ENCODE measurements at regions not wholly inside any gene's neighbourhood (a gene's known extent, or its start where the extent isn't known, plus 50 kb on each side); places are given as distances from the start of the nearest gene placed in this dataset.
"Not testable (repeated sequence)": the region's sequence is repeated elsewhere in the genome, so short reads cannot be mapped to it uniquely, and the experiment has no call there.

DNA sequence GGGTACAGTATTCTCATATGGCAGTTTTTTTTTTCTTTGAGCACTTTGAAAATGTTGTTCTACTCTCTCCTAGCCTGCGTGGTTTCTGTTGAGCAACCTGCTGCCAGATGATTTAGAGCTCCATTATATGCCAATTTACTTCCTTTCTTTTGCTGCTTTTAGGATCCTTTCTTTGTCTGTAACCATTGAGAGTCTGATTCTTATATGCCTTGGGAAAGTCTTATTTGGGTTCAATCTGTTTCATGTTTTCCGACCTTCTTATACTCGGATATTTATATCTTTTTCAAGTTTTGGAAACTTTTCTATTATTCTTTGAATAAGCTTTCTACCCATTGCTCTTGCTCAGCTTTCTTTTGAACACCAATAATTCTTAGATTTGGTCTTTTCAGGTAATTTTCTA is 138.1 kb upstream of the RAG2 start:
- DNase-seq = no peak

DNA sequence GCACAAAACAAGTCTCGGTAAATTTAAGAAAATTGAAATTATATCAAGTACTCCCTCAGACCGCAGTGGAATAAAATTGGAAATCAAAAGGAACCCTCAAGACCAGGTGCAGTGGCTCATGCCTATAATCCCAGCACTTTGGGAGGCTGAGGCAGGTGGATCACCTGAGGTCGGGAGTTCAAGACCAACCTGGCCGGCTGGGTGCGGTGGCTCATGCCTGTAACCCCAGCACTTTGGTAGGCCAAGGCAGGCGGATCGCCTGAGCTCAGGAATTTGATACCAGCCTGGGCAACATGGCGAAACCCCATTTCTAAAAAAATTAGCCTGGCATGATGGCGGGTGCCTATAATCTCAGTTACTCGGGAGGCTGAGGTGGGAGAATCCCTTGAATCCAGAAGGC is 135.7 kb upstream of the RAG2 start:
- DNase-seq = not testable (repeated sequence)

DNA sequence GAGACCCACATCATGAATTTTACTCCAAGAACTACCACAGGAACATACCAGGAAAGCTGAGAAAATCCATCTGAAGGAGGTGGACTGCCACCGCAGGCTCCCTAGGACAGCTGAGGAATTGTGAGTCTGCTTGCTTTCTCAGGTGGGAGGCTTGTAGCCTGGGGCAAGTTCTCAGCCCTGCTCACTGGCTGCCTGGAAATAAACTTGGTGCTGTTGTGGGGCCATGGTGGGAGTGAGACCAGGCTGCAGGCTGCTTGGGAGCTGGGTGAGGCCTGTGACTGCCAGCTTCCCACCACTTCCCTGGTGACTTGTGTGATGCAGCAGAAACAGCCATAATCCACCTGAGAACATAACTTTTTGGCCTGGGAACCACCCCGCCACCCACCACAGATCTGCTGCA is 132.7 kb upstream of the RAG2 start:
- no peak for DNase-seq

DNA sequence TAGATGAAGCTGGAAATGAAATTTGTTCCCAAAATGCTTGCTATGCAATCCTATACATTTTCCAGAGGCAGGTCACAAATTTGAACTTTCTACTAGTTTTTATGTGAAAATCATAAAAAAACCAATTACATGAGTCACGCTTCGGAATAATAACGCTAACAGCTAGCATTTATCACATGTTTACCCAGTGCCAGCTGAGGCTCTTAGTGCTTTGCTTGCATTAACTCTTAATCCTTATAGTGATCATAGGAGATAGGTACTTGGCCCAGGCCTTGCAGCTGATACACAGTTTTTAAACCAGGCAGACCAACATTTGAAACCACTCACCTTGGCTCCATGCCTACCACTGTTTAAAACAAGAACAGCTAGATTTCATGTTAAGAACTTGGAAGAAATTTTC is 131.8 kb upstream of the RAG2 start:
- no peak for DNase-seq

DNA sequence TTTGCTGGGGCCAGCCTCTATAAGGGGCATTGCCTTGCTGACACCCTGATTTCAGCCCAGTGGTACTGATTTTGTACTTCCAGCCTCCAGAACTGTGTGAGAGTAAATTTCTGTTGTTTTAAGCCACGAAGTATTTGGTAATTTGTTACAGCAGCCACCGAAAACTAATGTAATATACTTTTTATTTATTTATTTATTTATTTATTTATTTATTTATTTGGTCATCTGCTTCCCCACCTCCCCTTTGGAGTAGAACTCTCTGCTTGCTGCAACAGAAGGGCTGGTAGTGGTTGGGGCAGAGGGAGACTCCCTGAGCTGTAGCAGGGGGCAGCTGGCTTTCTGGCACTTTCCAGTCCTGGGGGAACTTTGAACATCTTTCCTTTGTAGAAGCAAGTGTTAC is 128.4 kb upstream of the RAG2 start:
- no peak for DNase-seq

DNA sequence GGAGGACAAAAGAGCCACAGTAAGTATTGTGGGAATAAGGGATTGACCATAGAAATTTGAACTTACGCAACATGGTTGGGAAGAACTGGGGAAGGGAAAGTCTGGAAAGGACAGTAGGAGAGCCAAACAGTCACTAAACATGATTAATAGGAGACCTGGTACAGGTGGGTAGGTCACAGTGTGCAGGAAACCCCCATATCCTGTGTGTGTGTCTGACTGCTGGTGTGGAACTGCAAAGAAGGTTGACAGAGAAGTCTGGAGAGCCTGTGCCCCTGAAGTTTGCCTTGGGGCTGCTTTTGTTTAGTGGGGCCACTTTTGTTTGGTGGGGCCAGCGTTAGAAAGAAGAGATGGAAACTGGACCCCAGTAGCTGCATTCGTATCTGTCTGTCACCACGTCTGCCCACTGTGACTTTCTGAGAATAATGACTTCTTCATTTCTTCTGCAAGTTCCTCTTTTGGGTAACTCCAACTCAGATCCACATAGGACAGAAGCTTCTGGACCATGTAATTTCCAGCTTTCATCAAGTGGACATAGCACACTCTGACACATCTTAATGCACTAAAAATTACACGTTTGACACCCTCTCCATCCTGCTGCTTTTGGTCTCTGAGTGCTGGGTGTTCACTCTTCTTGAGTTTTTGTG is 126.8 kb upstream of the RAG2 start:
- no peak for DNase-seq

DNA sequence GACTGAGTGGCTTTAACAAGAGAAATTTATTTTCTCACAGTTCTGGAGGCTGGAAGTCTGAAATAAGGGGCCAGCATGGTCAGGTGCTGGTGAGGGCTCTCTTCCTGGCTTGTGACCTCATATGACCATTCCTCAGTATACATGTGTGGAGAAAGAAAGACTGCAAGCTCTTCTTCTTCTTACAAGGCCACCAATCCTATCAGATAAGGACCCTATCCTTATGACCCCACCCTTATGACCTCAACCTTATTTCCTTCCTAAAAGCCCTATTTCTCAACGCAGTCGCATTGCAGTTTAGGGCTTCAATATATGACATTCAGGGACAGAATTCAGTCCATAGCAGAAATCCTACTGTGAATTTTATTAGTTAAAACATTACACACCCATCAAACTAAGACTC is 124.4 kb upstream of the RAG2 start:
- no peak for DNase-seq

DNA sequence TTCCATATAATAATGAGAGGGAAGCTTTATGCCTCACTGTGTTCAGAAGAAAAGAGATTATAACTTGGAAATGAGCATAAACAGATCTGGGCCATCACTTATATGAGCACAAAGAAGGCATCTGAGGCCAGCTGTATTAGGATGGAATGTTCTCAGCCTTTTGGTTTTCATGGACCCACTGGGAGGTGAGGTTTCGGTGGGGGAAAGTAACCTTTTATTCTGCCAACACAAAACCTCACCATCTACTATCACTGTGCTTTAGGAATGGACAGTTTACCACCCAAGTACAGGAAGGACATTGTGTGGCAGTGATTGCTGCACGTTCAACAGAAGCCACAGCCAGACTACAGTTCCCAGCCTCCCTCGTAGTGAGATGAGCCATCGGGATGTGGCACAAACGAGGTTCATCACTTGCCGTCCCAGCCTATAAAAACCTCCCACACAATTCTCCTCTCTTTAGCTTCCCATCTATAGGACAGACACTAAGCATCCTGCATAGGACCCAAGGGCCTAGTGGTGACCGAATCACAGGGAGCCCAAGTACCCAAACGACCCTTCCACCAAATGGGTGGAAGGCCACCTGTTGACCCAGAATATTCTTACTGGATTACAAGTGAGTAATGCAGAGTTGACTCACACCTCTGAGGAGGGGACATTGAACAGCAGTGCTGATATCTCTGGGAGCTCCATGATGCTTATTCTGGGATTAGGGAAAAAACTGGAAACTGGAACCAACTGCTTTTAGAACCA is 121.5 kb upstream of the RAG2 start:
- DNase-seq = no peak

DNA sequence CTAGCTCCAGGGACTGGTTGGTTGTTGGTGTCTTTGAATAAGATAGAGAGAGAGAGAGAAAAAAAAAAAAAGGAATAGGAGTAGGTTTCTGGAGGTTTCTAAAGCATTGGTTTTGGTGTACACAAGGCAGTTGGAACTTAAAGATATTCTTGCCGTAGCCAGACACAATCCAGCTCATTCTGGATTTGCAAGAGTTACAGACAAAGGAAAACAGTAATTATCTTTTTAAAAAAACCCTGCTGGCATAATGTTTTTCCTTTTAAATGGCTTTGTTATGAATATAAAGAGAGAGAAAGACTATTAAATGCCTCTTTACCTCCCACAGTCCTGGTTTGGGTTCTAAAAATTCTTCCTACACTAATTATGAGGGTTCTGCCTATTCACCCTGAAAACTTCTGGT is 120.4 kb upstream of the RAG2 start:
- DNase-seq = no peak

DNA sequence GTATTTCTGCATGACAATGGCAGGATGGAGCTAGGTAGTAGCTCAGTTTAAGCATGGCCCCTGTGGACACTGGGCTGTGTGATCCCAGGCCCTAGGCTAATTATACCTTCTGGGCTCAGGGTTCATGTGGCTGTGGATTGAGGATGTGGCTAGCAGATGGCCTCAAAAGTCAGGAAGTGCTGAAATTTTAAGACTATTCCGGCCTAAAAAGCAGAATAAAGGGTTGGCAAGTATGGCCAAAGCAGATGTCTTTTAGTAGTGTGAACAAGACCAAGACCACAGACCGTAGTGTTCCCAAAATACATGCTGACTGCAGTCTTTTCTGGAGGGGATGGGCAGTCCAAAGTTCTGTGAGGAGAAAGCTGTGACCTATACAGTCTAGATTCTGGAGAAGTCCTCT is 115.7 kb upstream of the RAG2 start:
- DNase-seq = no peak

DNA sequence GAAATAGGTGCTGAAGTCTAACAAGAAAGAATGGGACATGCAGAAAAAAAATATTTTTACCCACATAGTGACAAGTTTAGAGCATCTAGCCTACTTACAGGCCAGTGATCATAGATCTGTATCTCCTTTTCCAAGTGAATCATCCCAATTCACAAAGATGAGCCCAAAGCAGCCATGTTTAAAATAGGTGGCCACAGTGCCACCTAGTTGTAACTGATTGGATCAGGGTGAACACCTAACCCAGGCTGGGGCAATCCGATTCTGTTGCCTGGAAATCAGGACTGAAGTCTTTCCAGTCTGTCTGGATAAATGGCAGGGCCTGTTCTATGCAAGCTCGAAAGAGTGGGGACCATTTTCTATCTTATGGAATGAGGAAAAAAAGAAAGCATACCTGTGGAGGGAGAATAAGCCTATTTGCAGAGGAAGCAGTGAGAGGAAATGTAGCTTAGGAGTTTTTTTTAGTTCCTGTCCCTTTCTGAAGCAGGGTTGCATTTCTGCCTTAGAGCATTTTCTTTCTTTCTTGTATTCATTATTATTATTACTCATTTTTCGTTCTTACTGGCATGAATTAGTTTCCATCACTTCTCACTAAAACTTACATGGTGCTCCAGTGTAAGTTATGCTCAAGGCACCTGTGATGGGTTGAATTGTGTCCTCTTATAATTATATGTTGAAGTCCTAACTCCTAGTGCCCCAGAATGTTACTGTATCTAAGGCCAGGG is 113.2 kb upstream of the RAG2 start:
- DNase-seq = no peak
